BE2C (cell line): ENCODE measurements at regions not wholly inside any gene's neighbourhood (a gene's known extent, or its start where the extent isn't known, plus 50 kb on each side); places are given as distances from the start of the nearest gene placed in this dataset.

Experiments
- DNase-seq: peaks from one replicate; pipeline ENCODE4 v3.0.0-alpha.2; 2020
- H3K27me3 ChIP-seq: fragments of 250-450 bp; sonication (Bioruptor Pico); 2 replicates; pipeline ENCODE4 v1.5.1; 2020; ENCODE audit warnings: mild to moderate bottlenecking
- H3K36me3 ChIP-seq: fragments of 250-450 bp; sonication (Bioruptor Pico); 2 replicates; pipeline ENCODE4 v1.5.1; 2020; ENCODE audit warnings: mild to moderate bottlenecking
- H3K4me1 ChIP-seq: fragments of 250-450 bp; sonication (Bioruptor Pico); 2 replicates; pipeline ENCODE4 v1.5.1; 2020
- H3K4me3 ChIP-seq: 2 replicates; pipeline ENCODE4 v1.5.1; 2011; ENCODE audit warnings: low read depth, low read length
- H3K9me3 ChIP-seq: fragments of 250-450 bp; sonication (Bioruptor Pico); 2 replicates; pipeline ENCODE4 v1.5.1; 2020
- CTCF ChIP-seq: IDR thresholded peaks from 2 replicates; pipeline ENCODE4 v1.5.1; 2012; ENCODE audit warnings: mild to moderate bottlenecking, low read depth, low read length

GRCh38 chr12:115403689-115404088 lies 719.7 kb upstream of the TBX3 start:
- H3K27me3 ChIP-seq, result no peaks in the 10 kb centered on the region
- no peak overlapping the region for H3K4me3 ChIP-seq
- H3K4me1 ChIP-seq, result peaks cover 7% of the 10 kb centered on the region
- H3K36me3 ChIP-seq, result no peaks in the 10 kb centered on the region
- no peaks in the 10 kb centered on the region for H3K9me3 ChIP-seq
- TF ChIP-seq CTCF, result no peak
- no peak for DNase-seq

GRCh38 chr12:115403253-115403652 lies 719.3 kb upstream of the TBX3 start:
- TF ChIP-seq CTCF, result no peak
- Histone ChIP-seq H3K9me3 (no peaks in the 10 kb centered on the region), H3K4me3 (no peak overlapping the region), H3K4me1 (peaks cover 11% of the 10 kb centered on the region), H3K36me3 (no peaks in the 10 kb centered on the region), H3K27me3 (no peaks in the 10 kb centered on the region)
- DNase-seq, result no peak

- Histone ChIP-seq H3K4me3 (no peak overlapping the region), H3K36me3 (no peaks in the 10 kb centered on the region), H3K27me3 (no peaks in the 10 kb centered on the region), H3K4me1 (peaks cover 11% of the 10 kb centered on the region), H3K9me3 (no peaks in the 10 kb centered on the region)
- no peak for TF ChIP-seq CTCF
- no peak for DNase-seq
Observed at GRCh38 chr12:115402443-115403180, 718.6 kb upstream of the TBX3 start.

GRCh38 chr12:115401761-115402160 lies 717.8 kb upstream of the TBX3 start:
- Histone ChIP-seq H3K9me3 (no peaks in the 10 kb centered on the region), H3K4me3 (no peak overlapping the region), H3K27me3 (no peaks in the 10 kb centered on the region), H3K4me1 (peaks cover 11% of the 10 kb centered on the region), H3K36me3 (no peaks in the 10 kb centered on the region)
- no peak for DNase-seq
- TF ChIP-seq CTCF, result no peak

GRCh38 chr12:115400011-115400410 lies 716.0 kb upstream of the TBX3 start:
- no peak overlapping the region for H3K4me3 ChIP-seq
- H3K4me1 ChIP-seq, result peaks cover 11% of the 10 kb centered on the region
- no peak for DNase-seq
- peaks cover 4% of the 10 kb centered on the region; the same call in 1 of the 2 replicates for H3K9me3 ChIP-seq
- no peaks in the 10 kb centered on the region for H3K36me3 ChIP-seq
- H3K27me3 ChIP-seq, result no peaks in the 10 kb centered on the region
- no peak for TF ChIP-seq CTCF

GRCh38 chr12:115398311-115398781 lies 714.4 kb upstream of the TBX3 start:
- Histone ChIP-seq H3K27me3 (no peaks in the 10 kb centered on the region), H3K9me3 (peaks cover 4% of the 10 kb centered on the region; the same call in 1 of the 2 replicates), H3K4me3 (no peak overlapping the region), H3K36me3 (no peaks in the 10 kb centered on the region), H3K4me1 (peaks cover 7% of the 10 kb centered on the region)
- peak; percentile 69 for TF ChIP-seq CTCF
- DNase-seq, result peak; percentile 61
